GM23248 (cell line): ENCODE measurements at regions not wholly inside any gene's neighbourhood (a gene's known extent, or its start where the extent isn't known, plus 50 kb on each side); places are given as distances from the start of the nearest gene placed in this dataset.

ENCODE experiments used
- EZH2 ChIP-seq: fragments of 200-600 bp; sonication (generic); IDR thresholded peaks from 2 replicates; pipeline ENCODE4 v1.6.1; 2018; ENCODE audit warnings: antibody characterized with exemption, mild to moderate bottlenecking; ENCODE audit not compliant: insufficient read depth, poor library complexity, severe bottlenecking
- EZH2phosphoT487 ChIP-seq: fragments of 200-600 bp; sonication (generic); IDR thresholded peaks from 2 replicates; pipeline ENCODE4 v1.6.1; 2018; ENCODE audit warnings: antibody characterized with exemption, moderate library complexity, mild to moderate bottlenecking, low read depth; ENCODE audit not compliant: insufficient read depth

DNA sequence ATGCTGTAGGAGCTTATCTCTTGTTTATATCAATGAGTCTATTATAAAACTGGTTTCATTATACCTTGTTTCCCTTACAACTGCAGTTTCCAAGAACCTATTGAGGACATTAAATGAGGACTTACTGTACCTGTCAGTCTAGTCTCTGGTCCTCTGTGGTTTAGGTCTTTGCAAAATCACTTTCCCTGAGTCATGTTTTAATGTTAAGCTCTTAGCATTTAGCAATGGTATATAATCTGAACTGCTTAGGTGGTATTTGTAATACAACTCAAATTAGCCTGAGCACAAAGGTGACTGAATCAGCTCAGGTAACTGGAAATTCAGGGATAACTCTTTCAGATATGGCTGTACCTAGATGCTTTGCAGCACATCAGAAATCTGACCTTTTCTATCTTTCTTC lies 418.3 kb upstream of the SPRED2 start:
- TF ChIP-seq EZH2: no peak
- no peak for TF ChIP-seq EZH2phosphoT487
